ENCODE measurements at regions not wholly inside any gene's neighbourhood (a gene's known extent, or its start where the extent isn't known, plus 50 kb on each side); places are given as distances from the start of the nearest gene placed in this dataset.

- Histone ChIP-seq H3K36me3 (no peaks in the 10 kb centered on the region), H3K4me1 (no peaks in the 10 kb centered on the region), H3K9me3 (no peaks in the 10 kb centered on the region), H3K27me3 (no peaks in the 10 kb centered on the region), H3K27ac (no peak overlapping the region), H3K4me3 (no peak overlapping the region)
- DNase-seq: no peak
- TF ChIP-seq CTCF (IDR thresholded peaks at IDR 0.05) (no peak), POLR2A (IDR thresholded peaks at IDR 0.05) (no peak)
- intact Hi-C loops (cut with DNase I; ENCODE audit: low total_unique reads): no loop called here
These were observed 297.8 kb downstream of the NPR3 start for GRCh38 chr5:33008751-33009418.

- Histone ChIP-seq H3K9me3 (no peaks in the 10 kb centered on the region), H3K27me3 (no peaks in the 10 kb centered on the region), H3K4me3 (no peak overlapping the region), H3K27ac (peak overlapping the region in 1 of 2 donors; percentile 28), H3K4me1 (no peaks in the 10 kb centered on the region), H3K36me3 (no peaks in the 10 kb centered on the region)
- TF ChIP-seq CTCF (IDR thresholded peaks at IDR 0.05) (no peak), POLR2A (IDR thresholded peaks at IDR 0.05) (no peak)
- DNase-seq: no peak
- intact Hi-C loops (cut with DNase I; ENCODE audit: low total_unique reads): no loop called here
These were observed 299.7 kb downstream of the NPR3 start for GRCh38 chr5:33010846-33011245.

GRCh38 chr5:33011801-33012200 lies 300.7 kb downstream of the NPR3 start:
- H3K4me3 ChIP-seq: no peak overlapping the region

GRCh38 chr5:33023649-33024048 lies 312.5 kb downstream of the NPR3 start:
- intact Hi-C loops (cut with DNase I; ENCODE audit: low total_unique reads): no loop called here
- Histone ChIP-seq H3K27me3 (no peaks in the 10 kb centered on the region), H3K27ac (no peak overlapping the region), H3K4me3 (no peak overlapping the region), H3K4me1 (no peaks in the 10 kb centered on the region), H3K36me3 (no peaks in the 10 kb centered on the region), H3K9me3 (no peaks in the 10 kb centered on the region)
- DNase-seq: no peak
- TF ChIP-seq CTCF (IDR thresholded peaks at IDR 0.05): no peak
- no peak for TF ChIP-seq POLR2A (IDR thresholded peaks at IDR 0.05)

More at GRCh38 chr5:33011801-33012200, 300.7 kb downstream of the NPR3 start:
- intact Hi-C loops (cut with DNase I; ENCODE audit: low total_unique reads): no loop called here
- no peaks in the 10 kb centered on the region for H3K9me3 ChIP-seq
- DNase-seq: no peak
- H3K27ac ChIP-seq: peak overlapping the region in 1 of 2 donors; percentile 28
- no peaks in the 10 kb centered on the region for H3K4me1 ChIP-seq
- no peak for TF ChIP-seq POLR2A (IDR thresholded peaks at IDR 0.05)
- no peaks in the 10 kb centered on the region for H3K36me3 ChIP-seq
- H3K27me3 ChIP-seq: no peaks in the 10 kb centered on the region

GRCh38 chr5:33032271-33033070 lies 321.4 kb downstream of the NPR3 start:
- no peak overlapping the region for H3K4me3 ChIP-seq
- no peaks in the 10 kb centered on the region for H3K9me3 ChIP-seq
- no peak for DNase-seq
- no peaks in the 10 kb centered on the region for H3K36me3 ChIP-seq
- intact Hi-C loops (cut with DNase I; ENCODE audit: low total_unique reads): no loop called here
- TF ChIP-seq POLR2A (IDR thresholded peaks at IDR 0.05) (no peak), CTCF (IDR thresholded peaks at IDR 0.05) (no peak)
- no peaks in the 10 kb centered on the region for H3K4me1 ChIP-seq
- H3K27ac ChIP-seq: no peak overlapping the region
- H3K27me3 ChIP-seq: no peaks in the 10 kb centered on the region

All from uterus (tissue), 3 donors.